Gastroesophageal sphincter (tissue), 4 donors: ENCODE measurements at regions not wholly inside any gene's neighbourhood (a gene's known extent, or its start where the extent isn't known, plus 50 kb on each side); places are given as distances from the start of the nearest gene placed in this dataset.

Experiments used
- ATAC-seq: fragments of 150-250 bp; one replicate; pipeline ENCODE4 v1.9.1; 2016; ENCODE audit warnings: mild to moderate bottlenecking, moderate library complexity
- H3K27ac ChIP-seq, 4 donors: fragments of 200-600 bp; sonication (generic) in 3 of 4; 1 replicate in 3 of 4; 2 replicates in 1 of 4; pipeline ENCODE4 v1.5.1; 2016 to 2019
- H3K27me3 ChIP-seq: fragments of 200-600 bp; sonication (generic); one replicate; pipeline ENCODE4 v1.5.1; 2019
- H3K36me3 ChIP-seq, 2 donors: fragments of 200-600 bp; sonication (generic); one replicate each; pipeline ENCODE4 v1.5.1; 2019; ENCODE audit warnings: control low read depth in 1 of 2
- H3K4me1 ChIP-seq, 3 donors: fragments of 200-600 bp; sonication (generic); 1 replicate in 2 of 3; 2 replicates in 1 of 3; pipeline ENCODE4 v1.5.1; 2016 to 2019; ENCODE audit warnings: control low read depth in 2 of 3
- H3K4me3 ChIP-seq, 2 donors: fragments of 200-600 bp; sonication (generic); one replicate each; pipeline ENCODE4 v1.5.1; 2019; ENCODE audit warnings: mild to moderate bottlenecking in 1 of 2, moderate library complexity in 1 of 2
- H3K9me3 ChIP-seq, 3 donors: fragments of 200-600 bp; sonication (generic); one replicate each; pipeline ENCODE4 v1.5.1; 2017 to 2019; ENCODE audit warnings: control low read depth in 2 of 3
- EP300 ChIP-seq: sonication (generic); formaldehyde crosslinking; IDR thresholded peaks from one replicate; pipeline ENCODE4 v1.6.1; 2017; ENCODE audit warnings: antibody characterized with exemption, mild to moderate bottlenecking
- POLR2A ChIP-seq, 2 donors: fragments of 450-650 bp; IDR thresholded peaks; one replicate each; pipeline ENCODE4 v1.6.1; 2017; ENCODE audit warnings: antibody characterized with exemption in 2 of 2, mild to moderate bottlenecking in 2 of 2, moderate library complexity in 1 of 2
- POLR2AphosphoS5 ChIP-seq: sonication (generic); formaldehyde crosslinking; IDR thresholded peaks from one replicate; pipeline ENCODE4 v1.6.1; 2017; ENCODE audit warnings: antibody characterized with exemption
- WGBS, 2 donors: methylation state at CpG; one replicate each; pipeline ENCODE4 v1.1.5; 2018; ENCODE audit warnings: low coverage in 1 of 2; 5-methylcytosine and 5-hydroxymethylcytosine counted together
- TF ChIP-seq, protein P1 (sequence below), 4 experiments: fragments of 200-600 bp in 2 of 4; fragments of 450-650 bp in 2 of 4; sonication (generic) in 1 of 4; IDR thresholded peaks; one replicate each; pipeline ENCODE4 v1.5.1; 2017 to 2019; ENCODE audit warnings: antibody characterized with exemption in 4 of 4, mild to moderate bottlenecking in 2 of 4, moderate library complexity in 2 of 4

DNA sequence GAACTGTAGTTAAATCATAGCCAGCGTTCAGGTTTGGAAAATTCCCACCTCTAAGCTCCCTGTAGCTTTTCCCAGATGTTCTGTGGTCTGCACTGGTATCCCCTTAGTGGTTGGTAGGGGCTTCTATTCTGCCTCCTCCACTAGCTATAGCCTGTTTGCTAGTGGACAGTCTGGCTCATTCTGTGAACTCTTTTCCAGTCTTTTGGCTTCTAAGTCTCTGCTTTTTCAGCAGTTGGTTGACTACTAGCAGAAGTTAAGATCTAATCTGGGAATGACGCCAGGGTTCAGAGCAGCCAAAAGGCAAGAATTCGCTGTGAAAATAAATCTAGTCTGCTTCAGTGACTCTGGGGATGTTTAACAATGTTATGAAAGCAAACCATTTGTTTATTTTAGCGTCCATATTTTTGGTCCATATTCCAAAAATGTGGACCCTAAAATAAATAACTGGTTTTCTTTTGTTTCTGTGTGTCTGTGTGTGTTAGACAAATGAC, 73.7 kb upstream of the WDR72 start:
- ATAC-seq: peak; percentile 25
- H3K4me1 ChIP-seq: peaks cover 5 to 37% (median 6%) of the 10 kb centered on the region in 3 donors
- peak overlapping the region in 2 of 4 donors; percentile 11 to 33 for H3K27ac ChIP-seq
- WGBS, 2 donors: 10 to 19% methylated on average over 4 of the region's 4 CpGs
- H3K4me3 ChIP-seq: no peak overlapping the region
- TF ChIP-seq, protein P1, sequence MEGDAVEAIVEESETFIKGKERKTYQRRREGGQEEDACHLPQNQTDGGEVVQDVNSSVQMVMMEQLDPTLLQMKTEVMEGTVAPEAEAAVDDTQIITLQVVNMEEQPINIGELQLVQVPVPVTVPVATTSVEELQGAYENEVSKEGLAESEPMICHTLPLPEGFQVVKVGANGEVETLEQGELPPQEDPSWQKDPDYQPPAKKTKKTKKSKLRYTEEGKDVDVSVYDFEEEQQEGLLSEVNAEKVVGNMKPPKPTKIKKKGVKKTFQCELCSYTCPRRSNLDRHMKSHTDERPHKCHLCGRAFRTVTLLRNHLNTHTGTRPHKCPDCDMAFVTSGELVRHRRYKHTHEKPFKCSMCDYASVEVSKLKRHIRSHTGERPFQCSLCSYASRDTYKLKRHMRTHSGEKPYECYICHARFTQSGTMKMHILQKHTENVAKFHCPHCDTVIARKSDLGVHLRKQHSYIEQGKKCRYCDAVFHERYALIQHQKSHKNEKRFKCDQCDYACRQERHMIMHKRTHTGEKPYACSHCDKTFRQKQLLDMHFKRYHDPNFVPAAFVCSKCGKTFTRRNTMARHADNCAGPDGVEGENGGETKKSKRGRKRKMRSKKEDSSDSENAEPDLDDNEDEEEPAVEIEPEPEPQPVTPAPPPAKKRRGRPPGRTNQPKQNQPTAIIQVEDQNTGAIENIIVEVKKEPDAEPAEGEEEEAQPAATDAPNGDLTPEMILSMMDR (IDR thresholded peaks at IDR 0.05): no peak
- TF ChIP-seq POLR2A (IDR thresholded peaks at IDR 0.05): no peak
- TF ChIP-seq EP300: no peak
- TF ChIP-seq POLR2AphosphoS5: no peak
- no peaks in the 10 kb centered on the region for H3K27me3 ChIP-seq
- H3K36me3 ChIP-seq: no peaks in the 10 kb centered on the region
- H3K9me3 ChIP-seq: no peaks in the 10 kb centered on the region

DNA sequence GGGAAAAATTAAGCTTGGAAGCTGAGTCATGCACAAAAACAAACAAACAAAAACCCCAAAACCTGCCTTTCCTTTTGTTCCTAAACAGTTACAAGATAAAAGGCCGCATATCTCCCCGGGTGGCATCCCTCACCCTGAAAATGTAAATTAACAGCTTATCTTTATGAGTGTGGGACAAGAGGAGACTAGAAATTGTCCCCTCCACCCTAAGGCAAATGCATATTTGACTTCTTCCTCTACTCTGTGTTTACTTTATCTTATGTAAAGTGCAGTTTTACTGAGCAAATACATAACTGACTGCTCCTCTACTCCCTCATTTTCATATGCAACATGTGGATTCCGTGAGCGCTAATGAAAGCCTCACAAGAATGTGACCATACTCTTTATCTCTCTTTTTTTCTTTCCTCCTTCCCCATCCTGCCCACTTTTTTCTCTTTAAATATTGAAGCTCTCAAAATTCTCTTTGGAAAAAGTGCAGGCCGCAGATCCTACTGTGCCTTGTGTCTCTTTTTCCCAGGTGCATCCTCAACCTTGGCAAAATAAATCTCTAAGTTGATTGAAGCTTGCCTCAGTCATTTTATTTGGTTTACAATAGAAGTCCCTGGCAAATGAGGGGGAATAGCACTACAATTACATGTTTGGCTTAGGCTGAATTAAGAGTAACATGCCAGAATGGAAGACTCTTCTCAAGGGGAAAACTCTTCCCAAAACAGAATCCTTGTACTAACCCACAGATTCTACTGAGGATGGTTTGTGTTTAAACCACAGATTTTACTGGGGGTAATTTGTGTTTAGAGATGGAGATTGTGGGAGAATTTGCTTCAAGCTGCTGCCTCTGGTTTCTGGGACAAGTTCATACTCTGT, 72.7 kb upstream of the WDR72 start:
- H3K27me3 ChIP-seq: no peaks in the 10 kb centered on the region
- H3K4me1 ChIP-seq: peaks cover 5 to 35% (median 6%) of the 10 kb centered on the region in 3 donors
- H3K9me3 ChIP-seq: no peaks in the 10 kb centered on the region
- TF ChIP-seq, protein P1 (IDR thresholded peaks at IDR 0.05): no peak
- TF ChIP-seq POLR2AphosphoS5 (no peak), POLR2A (IDR thresholded peaks at IDR 0.05) (no peak), EP300 (no peak)
- no peak overlapping the region for H3K4me3 ChIP-seq
- WGBS, 2 donors: 60 to 81% methylated on average over 5 of the region's 5 CpGs
- no peaks in the 10 kb centered on the region for H3K36me3 ChIP-seq
- peak overlapping the region in 1 of 4 donors; percentile 33 for H3K27ac ChIP-seq
- ATAC-seq: no peak

DNA sequence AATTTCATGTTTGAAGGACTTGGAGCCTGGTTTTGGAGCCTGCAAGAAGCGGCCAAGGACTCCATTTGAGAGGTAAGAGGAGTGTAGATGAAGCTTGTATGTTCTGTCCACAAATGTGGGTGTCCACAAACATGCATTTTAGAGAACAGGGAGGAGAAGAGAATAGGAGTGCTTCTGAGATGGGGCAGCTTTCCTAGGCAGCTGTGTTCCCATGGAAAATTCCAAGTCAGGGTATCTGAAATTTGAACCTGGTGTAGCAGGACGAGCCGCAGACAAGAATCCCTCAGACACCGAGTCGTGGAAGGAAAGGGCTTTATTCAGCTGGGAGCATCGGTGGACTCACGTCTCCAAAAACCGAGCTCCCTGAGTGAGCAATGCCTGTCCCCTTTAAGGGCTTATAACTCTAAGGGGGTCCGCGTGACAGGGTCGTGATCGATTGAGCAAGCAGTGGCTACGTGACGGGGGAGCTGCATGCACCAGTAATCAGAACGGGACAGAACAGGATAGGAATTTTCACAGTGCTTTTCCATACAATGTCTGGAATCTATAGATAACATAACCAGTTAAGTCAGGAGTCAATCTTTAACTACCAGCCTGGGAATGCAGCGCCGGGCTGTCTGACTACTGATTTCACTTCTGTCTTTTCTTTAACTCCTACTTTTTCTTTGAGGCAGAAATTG, 71.4 kb upstream of the WDR72 start:
- Histone ChIP-seq H3K4me1 (peaks cover 5 to 28% (median 6%) of the 10 kb centered on the region in 3 donors), H3K27me3 (no peaks in the 10 kb centered on the region), H3K9me3 (no peaks in the 10 kb centered on the region), H3K27ac (no peak overlapping the region), H3K36me3 (no peaks in the 10 kb centered on the region), H3K4me3 (no peak overlapping the region)
- ATAC-seq: no peak
- TF ChIP-seq POLR2AphosphoS5 (no peak), POLR2A (IDR thresholded peaks at IDR 0.05) (no peak), EP300 (no peak)
- TF ChIP-seq, protein P1 (IDR thresholded peaks at IDR 0.05): no peak
- WGBS, 2 donors: 69 to 72% methylated on average over 12 of the region's 17 CpGs

DNA sequence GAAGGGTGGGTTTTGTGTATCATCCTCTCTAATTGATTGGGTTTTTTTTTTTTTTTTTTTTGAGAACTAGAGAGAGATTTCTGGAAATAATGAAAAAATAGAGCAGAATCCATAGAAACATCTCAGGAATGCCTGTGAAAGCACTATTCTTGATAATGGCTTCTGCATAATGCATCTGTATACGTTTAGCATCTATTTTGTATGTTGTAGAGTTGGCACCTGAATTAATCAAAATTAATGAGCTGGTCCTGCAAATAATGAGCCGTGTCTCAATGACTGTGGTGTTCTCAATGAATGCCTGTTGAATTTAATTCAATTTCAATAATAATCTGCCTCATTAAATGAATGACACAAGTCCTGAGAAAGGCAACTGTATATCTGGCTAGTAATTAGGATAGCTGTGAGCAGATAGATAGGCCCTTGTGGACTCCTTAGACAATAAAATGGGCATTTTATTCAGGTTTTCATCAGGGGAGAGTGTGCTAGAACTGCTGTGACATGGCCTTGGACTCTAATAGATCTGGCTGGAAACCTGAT, 70.5 kb upstream of the WDR72 start:
- no peak for ATAC-seq
- H3K9me3 ChIP-seq: no peaks in the 10 kb centered on the region
- peaks cover 5 to 28% (median 6%) of the 10 kb centered on the region in 3 donors for H3K4me1 ChIP-seq
- TF ChIP-seq EP300 (no peak), POLR2A (IDR thresholded peaks at IDR 0.05) (no peak)
- no peak overlapping the region for H3K4me3 ChIP-seq
- H3K36me3 ChIP-seq: no peaks in the 10 kb centered on the region
- H3K27me3 ChIP-seq: no peaks in the 10 kb centered on the region
- no peak overlapping the region for H3K27ac ChIP-seq
- 85 to 90% methylated on average over 2 of the region's 2 CpGs for WGBS, 2 donors

DNA sequence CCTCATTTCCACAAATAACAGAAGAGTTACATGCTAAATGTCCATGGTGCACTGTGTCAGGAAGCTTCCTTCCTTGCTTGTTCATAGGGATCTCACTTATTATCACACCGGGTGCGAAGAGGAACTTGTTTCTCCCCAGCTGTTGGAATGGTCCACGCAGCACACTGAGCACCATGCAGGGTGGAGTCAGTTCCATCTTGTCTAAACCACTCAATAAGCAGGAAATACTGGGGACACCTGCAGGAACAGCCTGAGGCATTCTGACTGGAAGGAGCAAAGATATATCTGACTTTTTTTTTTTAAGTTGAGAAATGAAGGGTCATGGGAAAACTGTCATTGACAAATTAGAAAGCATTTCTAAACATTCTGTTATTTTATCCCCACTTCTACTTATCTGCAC, 70.0 kb upstream of the WDR72 start:
- H3K27ac ChIP-seq: no peak overlapping the region
- no peaks in the 10 kb centered on the region for H3K36me3 ChIP-seq
- H3K9me3 ChIP-seq: no peaks in the 10 kb centered on the region
- H3K4me1 ChIP-seq: peaks cover 5 to 27% (median 6%) of the 10 kb centered on the region in 3 donors
- no peak for ATAC-seq
- 90% methylated on average over 3 of the region's 3 CpGs; no CpG with 5 or more reads in 1 of the 2 donors for WGBS, 2 donors
- H3K4me3 ChIP-seq: no peak overlapping the region
- no peak for TF ChIP-seq EP300
- TF ChIP-seq, protein P1 (IDR thresholded peaks at IDR 0.05): no peak
- TF ChIP-seq POLR2A (IDR thresholded peaks at IDR 0.05): no peak
- no peak for TF ChIP-seq POLR2AphosphoS5
- H3K27me3 ChIP-seq: no peaks in the 10 kb centered on the region
